OCI-LY7 (cell line): ENCODE measurements at regions not wholly inside any gene's neighbourhood (a gene's known extent, or its start where the extent isn't known, plus 50 kb on each side); places are given as distances from the start of the nearest gene placed in this dataset.

Experiments
- BruUV-seq: library from RNA; stranded (reverse); fragments of 400-500 nt; replicated peaks from 2 replicates; lab custom pipeline; 2021; lab: Mats Ljungman, UMichigan
- CTCF ChIA-PET: fragments of 300-600 bp; sonication (Branson Sonifier 250); formaldehyde crosslinking; loops from one replicate; lab custom pipeline; 2022; ENCODE audit warnings: antibody characterized with exemption; ENCODE audit not compliant: unreplicated experiment; lab: Charles Lee
- POLR2A ChIA-PET: fragments of 300-600 bp; sonication (Branson Sonifier 250); formaldehyde crosslinking; loops from one replicate; lab custom pipeline; 2022; ENCODE audit warnings: antibody characterized with exemption; lab: Charles Lee
- DNase-seq: peaks from one replicate; pipeline ENCODE4 v3.0.0-alpha.2; 2015; ENCODE audit warnings: low spot score
- H2AFZ ChIP-seq: fragments of 200-600 bp; sonication (generic), shearing (Covaris generic); 2 replicates; pipeline ENCODE4 v1.6.1; 2014; ENCODE audit warnings: mild to moderate bottlenecking, antibody characterized with exemption, low read length, moderate library complexity
- H3K27ac ChIP-seq: fragments of 200-600 bp; sonication (generic); 2 replicates; pipeline ENCODE4 v1.5.1; 2014; ENCODE audit warnings: mixed run types, low read depth, mild to moderate bottlenecking, moderate library complexity, low read length, inconsistent platforms; ENCODE audit not compliant: poor library complexity, severe bottlenecking
- H3K36me3 ChIP-seq: fragments of 200-600 bp; sonication (generic); 2 replicates; pipeline ENCODE4 v1.6.1; 2014; ENCODE audit warnings: mild to moderate bottlenecking, antibody characterized with exemption, low read length, moderate library complexity, mixed read lengths; ENCODE audit not compliant: insufficient read depth
- H3K4me1 ChIP-seq: fragments of 200-600 bp; sonication (generic); 2 replicates; pipeline ENCODE4 v1.5.1; 2014; ENCODE audit warnings: mild to moderate bottlenecking, low read length; ENCODE audit not compliant: insufficient read depth, poor library complexity, severe bottlenecking
- H3K4me2 ChIP-seq: fragments of 200-600 bp; sonication (generic); 2 replicates; pipeline ENCODE4 v1.6.1; 2014; ENCODE audit warnings: mild to moderate bottlenecking, low read length
- H3K4me3 ChIP-seq: fragments of 200-600 bp; sonication (generic); 2 replicates; pipeline ENCODE4 v1.5.1; 2014; ENCODE audit warnings: mild to moderate bottlenecking, low read depth, low read length; ENCODE audit not compliant: poor library complexity, severe bottlenecking
- H3K79me2 ChIP-seq: fragments of 200-600 bp; sonication (generic); 2 replicates; pipeline ENCODE4 v1.6.1; 2016; ENCODE audit warnings: low read depth, mild to moderate bottlenecking, low read length, moderate library complexity, mixed read lengths; ENCODE audit not compliant: insufficient read depth
- H3K9me2 ChIP-seq: fragments of 200-600 bp; sonication (generic); 2 replicates; pipeline ENCODE4 v1.6.1; 2016; ENCODE audit warnings: mild to moderate bottlenecking, low read length, mixed read lengths; ENCODE audit not compliant: insufficient read depth
- H3K9me3 ChIP-seq: fragments of 200-600 bp; sonication (generic); 2 replicates; pipeline ENCODE4 v1.6.1; 2014; ENCODE audit warnings: mild to moderate bottlenecking, mixed run types, low read length, mixed read lengths
- H4K20me1 ChIP-seq: fragments of 200-600 bp; sonication (generic); 2 replicates; pipeline ENCODE4 v1.6.1; 2014; ENCODE audit warnings: mild to moderate bottlenecking, antibody characterized with exemption, low read length, moderate library complexity, mixed read lengths; ENCODE audit not compliant: insufficient read depth
- EZH2phosphoT487 ChIP-seq: fragments of 200-600 bp; sonication (generic); IDR thresholded peaks from 2 replicates; pipeline ENCODE4 v1.6.1; 2018; ENCODE audit warnings: low read depth, borderline replicate concordance, mild to moderate bottlenecking, mixed run types, antibody characterized with exemption, low read length, moderate library complexity, mixed read lengths
- intact Hi-C: fragments of 100-400 bp; cut with micrococcal nuclease; formaldehyde crosslinking; loops from one replicate; pipeline ENCODE4 v1.10.0; 2022; ENCODE audit not compliant: unreplicated experiment
- TF ChIP-seq, protein P1 (sequence below): fragments of 200-600 bp; sonication (generic); conservative IDR thresholded peaks from 2 replicates; pipeline ENCODE4 v1.5.1; 2014; ENCODE audit warnings: mild to moderate bottlenecking, antibody characterized with exemption, low read length, moderate library complexity, mixed read lengths

DNA sequence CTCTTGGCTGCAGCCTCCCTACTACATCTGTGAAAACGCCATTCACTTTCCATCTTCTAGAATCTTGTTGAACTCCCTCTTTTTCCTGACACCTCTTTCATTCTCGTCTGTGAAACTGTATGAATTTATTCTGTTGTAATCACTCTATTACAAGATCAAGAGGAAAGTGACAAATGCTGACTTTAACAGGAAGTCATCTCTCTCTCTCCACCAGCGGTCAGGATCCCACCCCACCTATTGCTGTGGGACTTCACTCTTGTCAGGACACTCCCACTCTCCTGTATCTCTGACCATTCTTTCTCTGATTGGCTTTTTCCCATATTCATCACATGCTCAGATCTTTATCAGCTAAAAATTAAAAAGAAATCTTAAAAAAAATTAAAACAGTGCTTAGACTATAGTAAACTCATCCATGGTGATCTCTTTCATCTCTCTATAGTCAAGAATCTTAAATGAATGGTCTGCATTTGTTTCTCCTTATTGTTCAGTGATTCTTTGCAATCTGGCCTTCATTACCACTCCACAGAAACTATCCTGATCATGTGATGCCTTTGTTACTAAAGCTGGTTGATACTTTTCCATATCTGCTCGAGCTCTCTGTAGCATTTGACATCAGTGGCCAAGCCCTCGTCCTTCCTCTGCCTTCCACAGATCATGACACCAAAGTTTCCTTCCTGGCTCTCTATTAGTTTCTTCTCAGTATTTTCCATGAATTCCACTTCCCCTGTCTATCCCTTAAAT, 113.6 kb downstream of the UCHL5 start:
- no peaks in the 10 kb centered on the region for H3K9me3 ChIP-seq
- no peaks in the 10 kb centered on the region for H3K36me3 ChIP-seq
- ChIA-PET POLR2A (interaction anchor here (0.7 to 1.5 kb wide), 3 partner anchors 12 to 139 kb away, joined by 3 to 6 read pairs (median 4); no protein-coding TSS in a partner anchor), CTCF (no interaction called here)
- TF ChIP-seq, protein P1, sequence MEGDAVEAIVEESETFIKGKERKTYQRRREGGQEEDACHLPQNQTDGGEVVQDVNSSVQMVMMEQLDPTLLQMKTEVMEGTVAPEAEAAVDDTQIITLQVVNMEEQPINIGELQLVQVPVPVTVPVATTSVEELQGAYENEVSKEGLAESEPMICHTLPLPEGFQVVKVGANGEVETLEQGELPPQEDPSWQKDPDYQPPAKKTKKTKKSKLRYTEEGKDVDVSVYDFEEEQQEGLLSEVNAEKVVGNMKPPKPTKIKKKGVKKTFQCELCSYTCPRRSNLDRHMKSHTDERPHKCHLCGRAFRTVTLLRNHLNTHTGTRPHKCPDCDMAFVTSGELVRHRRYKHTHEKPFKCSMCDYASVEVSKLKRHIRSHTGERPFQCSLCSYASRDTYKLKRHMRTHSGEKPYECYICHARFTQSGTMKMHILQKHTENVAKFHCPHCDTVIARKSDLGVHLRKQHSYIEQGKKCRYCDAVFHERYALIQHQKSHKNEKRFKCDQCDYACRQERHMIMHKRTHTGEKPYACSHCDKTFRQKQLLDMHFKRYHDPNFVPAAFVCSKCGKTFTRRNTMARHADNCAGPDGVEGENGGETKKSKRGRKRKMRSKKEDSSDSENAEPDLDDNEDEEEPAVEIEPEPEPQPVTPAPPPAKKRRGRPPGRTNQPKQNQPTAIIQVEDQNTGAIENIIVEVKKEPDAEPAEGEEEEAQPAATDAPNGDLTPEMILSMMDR = no peak
- TF ChIP-seq EZH2phosphoT487 = no peak
- no peaks in the 10 kb centered on the region for H3K9me2 ChIP-seq
- H3K4me1 ChIP-seq = no peaks in the 10 kb centered on the region
- H2AFZ ChIP-seq = no peak overlapping the region
- no peak overlapping the region for H3K27ac ChIP-seq
- no TSS peak for BruUV-seq
- no peak for DNase-seq
- intact Hi-C loops = no loop called here
- H3K4me2 ChIP-seq = no peak overlapping the region
- no peak overlapping the region for H3K4me3 ChIP-seq
- no peaks in the 10 kb centered on the region for H4K20me1 ChIP-seq
- no peaks in the 10 kb centered on the region for H3K79me2 ChIP-seq

DNA sequence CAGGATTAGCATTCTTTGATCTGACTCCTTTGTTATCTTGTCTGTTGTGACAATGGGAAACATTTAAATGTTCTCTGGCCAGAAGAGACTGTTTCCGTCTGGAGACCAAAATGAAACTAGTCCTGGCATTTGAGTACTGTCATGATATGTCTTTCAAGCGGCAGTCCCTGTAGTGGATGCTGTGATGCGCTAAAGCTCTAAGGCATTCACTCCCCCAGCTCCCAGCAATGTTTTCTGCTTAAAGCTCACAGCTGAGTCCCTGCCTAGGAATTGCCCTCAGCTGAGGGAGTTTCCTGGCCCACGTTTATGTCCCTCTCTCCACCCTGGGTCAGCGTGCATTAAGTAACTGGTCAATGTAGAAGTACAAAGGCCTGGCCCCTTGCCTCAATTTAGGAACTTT, 109.4 kb downstream of the UCHL5 start:
- Histone ChIP-seq H3K4me1 (no peaks in the 10 kb centered on the region), H3K9me3 (no peaks in the 10 kb centered on the region), H3K79me2 (no peaks in the 10 kb centered on the region), H3K27ac (no peak overlapping the region), H3K4me2 (no peak overlapping the region), H2AFZ (no peak overlapping the region), H3K9me2 (no peaks in the 10 kb centered on the region), H4K20me1 (no peaks in the 10 kb centered on the region), H3K4me3 (no peak overlapping the region), H3K36me3 (no peaks in the 10 kb centered on the region)
- intact Hi-C loops = no loop called here
- ChIA-PET CTCF (no interaction called here), POLR2A (interaction anchor here (0.7 kb wide), 1 partner anchor 11 kb away, joined by 3 read pairs; no protein-coding TSS in a partner anchor)
- TF ChIP-seq, protein P1 = no peak
- no peak for TF ChIP-seq EZH2phosphoT487
- DNase-seq = no peak
- BruUV-seq = no TSS peak

DNA sequence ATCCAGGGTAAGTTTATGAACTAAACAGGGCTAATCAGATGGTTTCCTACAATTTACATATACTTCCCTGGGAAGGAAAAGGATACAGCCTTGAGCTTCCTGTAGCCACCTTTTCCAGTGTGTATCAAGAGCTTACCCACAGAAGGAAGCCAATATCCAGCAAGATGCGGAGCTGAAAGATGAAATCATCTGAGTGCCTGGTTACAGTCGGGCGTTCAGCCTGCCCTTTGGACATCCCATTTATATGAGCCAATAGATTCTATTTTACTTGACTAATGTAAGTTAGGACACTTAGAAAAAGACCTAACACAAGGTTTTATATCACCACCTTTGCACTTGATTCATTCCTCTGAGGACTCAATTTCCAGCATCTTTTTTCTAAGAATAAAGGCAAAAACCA, 108.2 kb downstream of the UCHL5 start:
- no peak for DNase-seq
- H3K9me2 ChIP-seq = no peaks in the 10 kb centered on the region
- H3K9me3 ChIP-seq = no peaks in the 10 kb centered on the region
- no peak overlapping the region for H3K27ac ChIP-seq
- BruUV-seq = no TSS peak
- no peak overlapping the region for H3K4me2 ChIP-seq
- H4K20me1 ChIP-seq = no peaks in the 10 kb centered on the region
- ChIA-PET CTCF (no interaction called here), POLR2A (interaction anchor here (0.7 kb wide), 1 partner anchor 131 kb away, joined by 3 read pairs; no protein-coding TSS in a partner anchor)
- H3K4me3 ChIP-seq = no peak overlapping the region
- H3K36me3 ChIP-seq = no peaks in the 10 kb centered on the region
- no peak overlapping the region for H2AFZ ChIP-seq
- no peaks in the 10 kb centered on the region for H3K4me1 ChIP-seq
- TF ChIP-seq EZH2phosphoT487 = no peak
- TF ChIP-seq, protein P1 = no peak
- intact Hi-C loops = no loop called here
- H3K79me2 ChIP-seq = no peaks in the 10 kb centered on the region
